OCI-LY3 (cell line): ENCODE measurements at regions not wholly inside any gene's neighbourhood (a gene's known extent, or its start where the extent isn't known, plus 50 kb on each side); places are given as distances from the start of the nearest gene placed in this dataset.

ENCODE experiments used
- CTCF ChIP-seq: fragments of 200-600, 300-600 bp; sonication (generic); IDR thresholded peaks from 2 replicates; pipeline ENCODE4 v1.5.1; 2014; ENCODE audit warnings: antibody characterized with exemption, low read length, low read depth
- EZH2phosphoT487 ChIP-seq: fragments of 200-600 bp; shearing (Covaris generic); IDR thresholded peaks from 2 replicates; pipeline ENCODE4 v1.6.1; 2018; ENCODE audit warnings: antibody characterized with exemption, mixed run types, low read depth

DNA sequence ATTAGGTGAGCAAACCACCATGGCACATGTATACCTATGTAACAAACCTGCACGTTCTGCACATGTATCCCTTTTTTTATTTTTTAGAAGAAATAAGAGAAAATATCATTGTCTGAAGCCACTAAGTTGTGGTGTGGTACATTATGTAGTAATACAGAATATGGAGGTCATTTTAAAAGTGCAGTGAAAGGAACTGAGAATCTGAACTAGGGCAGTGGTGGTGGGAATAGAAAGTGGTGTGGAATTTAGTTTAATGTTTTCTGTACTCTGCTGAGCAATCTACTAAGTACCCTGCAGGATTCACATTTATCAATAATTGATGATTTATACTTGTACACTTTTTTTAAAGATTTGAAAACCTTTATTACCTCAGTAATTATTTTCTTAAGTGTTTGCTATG, 283.5 kb downstream of the CHL1 start:
- no peak for TF ChIP-seq CTCF
- no peak for TF ChIP-seq EZH2phosphoT487
